ENCODE measurements at regions not wholly inside any gene's neighbourhood (a gene's known extent, or its start where the extent isn't known, plus 50 kb on each side); places are given as distances from the start of the nearest gene placed in this dataset.

GRCh38 chr16:86762095-86762494 is 183.7 kb downstream of the FOXL1 start:
- H3K9me3 ChIP-seq (ENCODE audit: insufficient read depth, low read depth, low read length), result no peaks in the 10 kb centered on the region
- H4K20me1 ChIP-seq (ENCODE audit: insufficient read depth, low read length), result no peaks in the 10 kb centered on the region
- H2AFZ ChIP-seq (ENCODE audit: low read depth, low read length), result no peak overlapping the region
- H3K36me3 ChIP-seq (ENCODE audit: insufficient read depth, low read length), result no peaks in the 10 kb centered on the region
- H3K9ac ChIP-seq (ENCODE audit: low read length), result no peak overlapping the region
- H3K4me1 ChIP-seq (ENCODE audit: insufficient read depth, low read length), result peaks cover 9% of the 10 kb centered on the region
- FAIRE-seq, result no peak
- DNase-seq (ENCODE audit: low read depth), result no peak
- H3K4me3 ChIP-seq (ENCODE audit: insufficient read depth, low read depth, low read length), result no peak overlapping the region
- no peaks in the 10 kb centered on the region for H3K36me3 Mint-ChIP-seq (ENCODE audit: low read depth, unreplicated experiment)
- peaks cover 7% of the 10 kb centered on the region for H3K27me3 ChIP-seq (ENCODE audit: insufficient read depth, low read length)
- H3K27ac ChIP-seq (ENCODE audit: low read depth, low read length), result no peak overlapping the region
- H3K9me3 Mint-ChIP-seq (ENCODE audit: unreplicated experiment), result peaks cover 3% of the 10 kb centered on the region
- H3K4me2 ChIP-seq (ENCODE audit: low read length), result peak overlapping the region; percentile 64
- H3K79me2 ChIP-seq (ENCODE audit: insufficient read depth, low read length), result no peaks in the 10 kb centered on the region
- H3K27ac Mint-ChIP-seq (ENCODE audit: unreplicated experiment), result peak overlapping the region; percentile 44
- H3K4me1 Mint-ChIP-seq (ENCODE audit: low read depth, unreplicated experiment), result peaks cover 10% of the 10 kb centered on the region
- TF ChIP-seq CTCF (IDR thresholded peaks at IDR 0.05; ENCODE audit: insufficient read depth, low read depth, low read length) (no peak), EZH2 (IDR thresholded peaks at IDR 0.05; ENCODE audit: insufficient read depth, low read length) (no peak)
- H3K27me3 Mint-ChIP-seq (ENCODE audit: low read depth, unreplicated experiment), result peaks cover 25% of the 10 kb centered on the region
- H3K4me3 Mint-ChIP-seq (ENCODE audit: unreplicated experiment), result no peak overlapping the region

GRCh38 chr16:86763819-86764218 is 185.5 kb downstream of the FOXL1 start:
- no peak for FAIRE-seq
- no peaks in the 10 kb centered on the region for H3K36me3 ChIP-seq (ENCODE audit: insufficient read depth, low read length)
- DNase-seq (ENCODE audit: low read depth), result no peak
- no peak overlapping the region for H3K4me3 Mint-ChIP-seq (ENCODE audit: unreplicated experiment)
- peaks cover 25% of the 10 kb centered on the region for H3K27me3 Mint-ChIP-seq (ENCODE audit: low read depth, unreplicated experiment)
- H3K9me3 Mint-ChIP-seq (ENCODE audit: unreplicated experiment), result peaks cover 3% of the 10 kb centered on the region
- H3K79me2 ChIP-seq (ENCODE audit: insufficient read depth, low read length), result no peaks in the 10 kb centered on the region
- no peaks in the 10 kb centered on the region for H4K20me1 ChIP-seq (ENCODE audit: insufficient read depth, low read length)
- H3K4me2 ChIP-seq (ENCODE audit: low read length), result no peak overlapping the region
- no peak overlapping the region for H3K9ac ChIP-seq (ENCODE audit: low read length)
- no peak overlapping the region for H2AFZ ChIP-seq (ENCODE audit: low read depth, low read length)
- H3K27ac ChIP-seq (ENCODE audit: low read depth, low read length), result no peak overlapping the region
- peak overlapping the region; percentile 34 for H3K27ac Mint-ChIP-seq (ENCODE audit: unreplicated experiment)
- H3K4me3 ChIP-seq (ENCODE audit: insufficient read depth, low read depth, low read length), result no peak overlapping the region
- no peak for TF ChIP-seq CTCF (IDR thresholded peaks at IDR 0.05; ENCODE audit: insufficient read depth, low read depth, low read length)
- no peak for TF ChIP-seq EZH2 (IDR thresholded peaks at IDR 0.05; ENCODE audit: insufficient read depth, low read length)
- H3K9me3 ChIP-seq (ENCODE audit: insufficient read depth, low read depth, low read length), result no peaks in the 10 kb centered on the region
- peaks cover 6% of the 10 kb centered on the region for H3K4me1 Mint-ChIP-seq (ENCODE audit: low read depth, unreplicated experiment)
- H3K27me3 ChIP-seq (ENCODE audit: insufficient read depth, low read length), result peaks cover 7% of the 10 kb centered on the region
- peaks cover 11% of the 10 kb centered on the region for H3K4me1 ChIP-seq (ENCODE audit: insufficient read depth, low read length)
- no peaks in the 10 kb centered on the region for H3K36me3 Mint-ChIP-seq (ENCODE audit: low read depth, unreplicated experiment)

GRCh38 chr16:86764551-86764950 is 186.2 kb downstream of the FOXL1 start:
- H3K9ac ChIP-seq (ENCODE audit: low read length), result no peak overlapping the region
- DNase-seq (ENCODE audit: low read depth) (no peak), FAIRE-seq (no peak)
- no peak for TF ChIP-seq EZH2 (IDR thresholded peaks at IDR 0.05; ENCODE audit: insufficient read depth, low read length)
- H3K9me3 Mint-ChIP-seq (ENCODE audit: unreplicated experiment), result peaks cover 3% of the 10 kb centered on the region
- no peak overlapping the region for H3K4me3 Mint-ChIP-seq (ENCODE audit: unreplicated experiment)
- H2AFZ ChIP-seq (ENCODE audit: low read depth, low read length), result no peak overlapping the region
- H3K36me3 Mint-ChIP-seq (ENCODE audit: low read depth, unreplicated experiment), result no peaks in the 10 kb centered on the region
- H3K27me3 ChIP-seq (ENCODE audit: insufficient read depth, low read length), result peaks cover 7% of the 10 kb centered on the region
- H3K79me2 ChIP-seq (ENCODE audit: insufficient read depth, low read length), result no peaks in the 10 kb centered on the region
- no peaks in the 10 kb centered on the region for H3K9me3 ChIP-seq (ENCODE audit: insufficient read depth, low read depth, low read length)
- H3K36me3 ChIP-seq (ENCODE audit: insufficient read depth, low read length), result no peaks in the 10 kb centered on the region
- peaks cover 25% of the 10 kb centered on the region for H3K27me3 Mint-ChIP-seq (ENCODE audit: low read depth, unreplicated experiment)
- H3K27ac ChIP-seq (ENCODE audit: low read depth, low read length), result no peak overlapping the region
- H3K27ac Mint-ChIP-seq (ENCODE audit: unreplicated experiment), result no peak overlapping the region
- H4K20me1 ChIP-seq (ENCODE audit: insufficient read depth, low read length), result no peaks in the 10 kb centered on the region
- H3K4me1 ChIP-seq (ENCODE audit: insufficient read depth, low read length), result peaks cover 16% of the 10 kb centered on the region
- H3K4me1 Mint-ChIP-seq (ENCODE audit: low read depth, unreplicated experiment), result peaks cover 9% of the 10 kb centered on the region
- no peak overlapping the region for H3K4me3 ChIP-seq (ENCODE audit: insufficient read depth, low read depth, low read length)
- H3K4me2 ChIP-seq (ENCODE audit: low read length), result no peak overlapping the region

Data from astrocyte (in vitro differentiated cells and primary cell).